Ovary (tissue), 7 donors: ENCODE measurements at regions not wholly inside any gene's neighbourhood (a gene's known extent, or its start where the extent isn't known, plus 50 kb on each side); places are given as distances from the start of the nearest gene placed in this dataset.

ENCODE experiments used
- DNase-seq, 5 donors: peaks; one replicate each; pipeline ENCODE4 v3.0.0-alpha.2; 2019 to 2020
- H3K27ac ChIP-seq, 2 donors: fragments of 200-600 bp; one replicate each; pipeline versions ENCODE4 v1.5.1 to v1.8.0; 2019 to 2022
- H3K27me3 ChIP-seq: fragments of 200-600 bp; one replicate; pipeline ENCODE4 v1.8.0; 2022
- H3K36me3 ChIP-seq: fragments of 200-600 bp; sonication (generic); one replicate; pipeline ENCODE4 v1.5.1; 2019
- H3K4me1 ChIP-seq: one replicate; pipeline ENCODE4 v1.8.1; 2013; ENCODE audit warnings: mild to moderate bottlenecking, moderate library complexity; ENCODE audit not compliant: insufficient read depth
- H3K4me3 ChIP-seq: fragments of 200-600 bp; sonication (generic); one replicate; pipeline ENCODE4 v1.5.1; 2017
- H3K9me3 ChIP-seq, 2 donors: fragments of 200-600 bp in 1 of 2; sonication (generic) in 1 of 2; one replicate each; pipeline versions ENCODE4 v1.5.1 to v1.8.1; 2013 to 2019; ENCODE audit warnings: mild to moderate bottlenecking in 1 of 2, moderate library complexity in 1 of 2
- EP300 ChIP-seq: sonication (generic); formaldehyde crosslinking; IDR thresholded peaks from one replicate; pipeline ENCODE4 v1.6.1; 2017; ENCODE audit warnings: antibody characterized with exemption
- POLR2A ChIP-seq: fragments of 450-650 bp; IDR thresholded peaks from one replicate; pipeline ENCODE4 v1.6.1; 2017; ENCODE audit warnings: antibody characterized with exemption, mild to moderate bottlenecking, moderate library complexity
- WGBS, 3 donors: extraction: QIAGEN DNeasy Blood & Tissue Kit in 1 of 3; methylation state at CpG; one replicate each; pipeline versions ENCODE4 v1.1.5 to v1.1.7; 2013 to 2017; 5-methylcytosine and 5-hydroxymethylcytosine counted together
- intact Hi-C, 4 donors: fragments of 100-400 bp; cut with DNase I; formaldehyde crosslinking; loops; one replicate each; pipeline versions ENCODE4 v1.11.0 to v1.15.1; 2022 to 2023
- TF ChIP-seq, protein P1 (sequence below), 3 donors: fragments of 450-650 bp in 2 of 3; fragments of 200-600 bp in 1 of 3; IDR thresholded peaks; one replicate each; pipeline versions ENCODE4 v1.5.1 to v1.8.0; 2016 to 2022; ENCODE audit warnings: antibody characterized with exemption in 3 of 3, mild to moderate bottlenecking in 1 of 3
- donor health status: DM: no; HTN: no; CAD: no; lungs with moderate emphysema.
- donor health status: DM: no; HTN: no; CAD: no.
- donor health status: Bipolar disorder and iron deficiency.
- donor health status: DM: no; HTN: no; CAD: no.
- donor health status: DM: yes; HTN: yes; CAD: no.

GRCh38 chr2:226354434-226354833 lies 445.2 kb downstream of the IRS1 start:
- intact Hi-C loops: no loop called here
- peaks cover 2% of the 10 kb centered on the region for H3K4me1 ChIP-seq
- TF ChIP-seq POLR2A (no peak), EP300 (no peak)
- TF ChIP-seq, protein P1, sequence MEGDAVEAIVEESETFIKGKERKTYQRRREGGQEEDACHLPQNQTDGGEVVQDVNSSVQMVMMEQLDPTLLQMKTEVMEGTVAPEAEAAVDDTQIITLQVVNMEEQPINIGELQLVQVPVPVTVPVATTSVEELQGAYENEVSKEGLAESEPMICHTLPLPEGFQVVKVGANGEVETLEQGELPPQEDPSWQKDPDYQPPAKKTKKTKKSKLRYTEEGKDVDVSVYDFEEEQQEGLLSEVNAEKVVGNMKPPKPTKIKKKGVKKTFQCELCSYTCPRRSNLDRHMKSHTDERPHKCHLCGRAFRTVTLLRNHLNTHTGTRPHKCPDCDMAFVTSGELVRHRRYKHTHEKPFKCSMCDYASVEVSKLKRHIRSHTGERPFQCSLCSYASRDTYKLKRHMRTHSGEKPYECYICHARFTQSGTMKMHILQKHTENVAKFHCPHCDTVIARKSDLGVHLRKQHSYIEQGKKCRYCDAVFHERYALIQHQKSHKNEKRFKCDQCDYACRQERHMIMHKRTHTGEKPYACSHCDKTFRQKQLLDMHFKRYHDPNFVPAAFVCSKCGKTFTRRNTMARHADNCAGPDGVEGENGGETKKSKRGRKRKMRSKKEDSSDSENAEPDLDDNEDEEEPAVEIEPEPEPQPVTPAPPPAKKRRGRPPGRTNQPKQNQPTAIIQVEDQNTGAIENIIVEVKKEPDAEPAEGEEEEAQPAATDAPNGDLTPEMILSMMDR (IDR thresholded peaks at IDR 0.05): no peak
- no peak overlapping the region for H3K4me3 ChIP-seq
- no peaks in the 10 kb centered on the region for H3K9me3 ChIP-seq
- no peak overlapping the region for H3K27ac ChIP-seq
- no peaks in the 10 kb centered on the region for H3K27me3 ChIP-seq
- H3K36me3 ChIP-seq: no peaks in the 10 kb centered on the region
- DNase-seq: no peak

GRCh38 chr2:226352941-226353560 lies 446.6 kb downstream of the IRS1 start:
- Histone ChIP-seq H3K9me3 (no peaks in the 10 kb centered on the region), H3K4me1 (peaks cover 2% of the 10 kb centered on the region), H3K4me3 (no peak overlapping the region), H3K36me3 (no peaks in the 10 kb centered on the region), H3K27me3 (no peaks in the 10 kb centered on the region), H3K27ac (no peak overlapping the region)
- TF ChIP-seq EP300: no peak
- TF ChIP-seq POLR2A: no peak
- TF ChIP-seq, protein P1 (IDR thresholded peaks at IDR 0.05): no peak
- intact Hi-C loops: no loop called here
- 83 to 92% (median 90%) methylated on average over 6 of the region's 6 CpGs for WGBS, 3 donors
- no peak for DNase-seq

GRCh38 chr2:226351711-226352110 lies 447.9 kb downstream of the IRS1 start:
- Histone ChIP-seq H3K4me1 (no peaks in the 10 kb centered on the region), H3K36me3 (no peaks in the 10 kb centered on the region), H3K27me3 (no peaks in the 10 kb centered on the region), H3K27ac (no peak overlapping the region), H3K4me3 (no peak overlapping the region), H3K9me3 (no peaks in the 10 kb centered on the region)
- TF ChIP-seq, protein P1 (IDR thresholded peaks at IDR 0.05): no peak
- TF ChIP-seq POLR2A: no peak
- TF ChIP-seq EP300: no peak
- WGBS, 3 donors: 34 to 46% (median 38%) methylated on average over 2 of the region's 2 CpGs
- intact Hi-C loops: no loop called here
- no peak for DNase-seq

- peaks cover 2% of the 10 kb centered on the region for H3K4me1 ChIP-seq
- no peaks in the 10 kb centered on the region for H3K9me3 ChIP-seq
- no peak overlapping the region for H3K4me3 ChIP-seq
- TF ChIP-seq, protein P1 (IDR thresholded peaks at IDR 0.05): no peak
- TF ChIP-seq POLR2A (no peak), EP300 (no peak)
- H3K27ac ChIP-seq: peak overlapping the region in 1 of 2 donors; percentile 22
- intact Hi-C loops: no loop called here
- H3K27me3 ChIP-seq: no peaks in the 10 kb centered on the region
- no peaks in the 10 kb centered on the region for H3K36me3 ChIP-seq
- DNase-seq: no peak
These were observed 460.0 kb downstream of the IRS1 start for GRCh38 chr2:226339616-226340015.
